SU-DHL-6 (cell line): ENCODE measurements at regions not wholly inside any gene's neighbourhood (a gene's known extent, or its start where the extent isn't known, plus 50 kb on each side); places are given as distances from the start of the nearest gene placed in this dataset.

ENCODE experiments used
- H2AFZ ChIP-seq: fragments of 200-600 bp; sonication (generic); 2 replicates; pipeline ENCODE4 v1.6.1; 2014; ENCODE audit warnings: low read depth, mild to moderate bottlenecking, moderate library complexity, mixed read lengths, antibody characterized with exemption, low read length; ENCODE audit not compliant: severe bottlenecking
- H3F3A ChIP-seq: fragments of 200-600 bp; shearing (Covaris generic); 2 replicates; pipeline ENCODE4 v1.6.0; 2016; ENCODE audit warnings: antibody characterized with exemption, mild to moderate bottlenecking; ENCODE audit not compliant: insufficient read depth
- H3K27ac ChIP-seq: fragments of 200-600 bp; sonication (generic); 2 replicates; pipeline ENCODE4 v1.5.1; 2016; ENCODE audit warnings: low read depth, mild to moderate bottlenecking, low read length, moderate library complexity, mixed read lengths
- H3K27me3 ChIP-seq: fragments of 200-600 bp; sonication (generic), shearing (Covaris generic); 2 replicates; pipeline ENCODE4 v1.6.0; 2014; ENCODE audit warnings: mild to moderate bottlenecking, low read length
- H3K36me3 ChIP-seq: fragments of 200-600 bp; sonication (generic); 2 replicates; pipeline ENCODE4 v1.6.1; 2014; ENCODE audit warnings: mild to moderate bottlenecking, low read length, mixed read lengths
- H3K4me2 ChIP-seq: fragments of 300-600, 200-600 bp; shearing (Covaris generic), sonication (generic); 2 replicates; pipeline ENCODE4 v1.6.0; 2014; ENCODE audit warnings: low read length, low read depth, mild to moderate bottlenecking; ENCODE audit not compliant: poor library complexity, severe bottlenecking
- H3K4me3 ChIP-seq: fragments of 200-600 bp; sonication (generic); 2 replicates; pipeline ENCODE4 v1.5.1; 2014; ENCODE audit warnings: antibody characterized with exemption, low read length, mild to moderate bottlenecking, mixed read lengths; ENCODE audit not compliant: insufficient read depth, poor library complexity, severe bottlenecking
- H3K79me2 ChIP-seq: fragments of 200-600 bp; sonication (generic); 2 replicates; pipeline ENCODE4 v1.6.1; 2014; ENCODE audit warnings: mild to moderate bottlenecking, low read length, moderate library complexity; ENCODE audit not compliant: insufficient read depth
- H3K9ac ChIP-seq: fragments of 200-600 bp; sonication (generic); 2 replicates; pipeline ENCODE4 v1.7.0; 2014; ENCODE audit warnings: mild to moderate bottlenecking, low read length
- H3K9me2 ChIP-seq: fragments of 200-600 bp; sonication (generic); replicated peaks from 2 replicates; pipeline ENCODE4 v1.6.1; 2014; ENCODE audit warnings: low read length; ENCODE audit not compliant: insufficient read depth
- H3K9me3 ChIP-seq: fragments of 200-600 bp; sonication (generic); 2 replicates; pipeline ENCODE4 v1.6.1; 2014; ENCODE audit warnings: low read length, mixed read lengths; ENCODE audit not compliant: insufficient read depth
- H4K20me1 ChIP-seq: fragments of 200-600 bp; sonication (generic); 2 replicates; pipeline ENCODE4 v1.6.1; 2014; ENCODE audit warnings: low read depth, mild to moderate bottlenecking, antibody characterized with exemption, low read length, moderate library complexity, mixed read lengths
- CTCF ChIP-seq: fragments of 200-600 bp; sonication (generic); IDR thresholded peaks from one replicate; pipeline ENCODE4 v1.5.1; 2017; ENCODE audit warnings: antibody characterized with exemption, mild to moderate bottlenecking, low read length, moderate library complexity; ENCODE audit not compliant: insufficient read depth, poor library complexity, severe bottlenecking
- EZH2phosphoT487 ChIP-seq: fragments of 200-600 bp; sonication (generic), shearing (Covaris generic); conservative IDR thresholded peaks from 2 replicates; pipeline ENCODE4 v1.6.1; 2018; ENCODE audit warnings: mild to moderate bottlenecking, antibody characterized with exemption, low read length, moderate library complexity, mixed read lengths

DNA sequence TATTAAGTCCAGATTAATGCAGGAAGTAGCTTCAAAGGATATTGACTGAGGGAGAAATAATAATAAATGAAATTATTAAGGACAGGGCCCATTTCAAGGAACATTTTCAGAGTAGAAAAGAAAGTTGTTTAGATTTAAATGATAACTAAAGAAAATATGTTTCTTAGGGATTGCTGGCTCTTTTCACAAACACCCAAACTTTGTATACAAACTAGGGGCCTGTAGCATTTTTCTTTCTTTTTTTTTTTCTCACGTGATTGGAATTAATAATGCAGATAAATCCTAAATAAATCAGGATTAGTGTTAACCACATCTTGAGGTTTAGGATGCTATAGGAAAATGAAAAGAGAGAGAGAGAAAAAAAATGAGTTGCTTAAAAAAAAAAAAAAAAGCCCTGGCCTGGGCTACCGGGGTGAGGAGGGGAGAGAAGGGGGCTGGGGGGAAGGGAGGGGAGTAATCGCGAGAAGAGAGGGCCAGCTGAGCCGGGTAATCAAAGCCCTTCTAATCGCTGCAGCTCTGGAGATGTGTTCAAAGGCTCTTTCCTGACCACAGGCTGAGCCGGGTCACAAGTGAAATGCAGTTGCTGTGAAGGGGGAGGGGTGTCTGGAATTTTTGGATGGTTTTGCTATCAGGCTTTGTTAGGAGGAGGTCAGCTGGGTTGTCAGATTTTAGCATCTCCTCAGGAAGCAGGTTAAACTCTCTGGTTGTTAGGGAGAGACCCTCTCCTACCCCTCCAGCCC, 104.6 kb upstream of the ZFHX3 start:
- no peak for TF ChIP-seq EZH2phosphoT487
- H3K36me3 ChIP-seq, result no peaks in the 10 kb centered on the region
- no peak overlapping the region for H2AFZ ChIP-seq
- H3K9me3 ChIP-seq, result no peaks in the 10 kb centered on the region
- no peaks in the 10 kb centered on the region for H3F3A ChIP-seq
- no peak overlapping the region for H3K27ac ChIP-seq
- H3K9ac ChIP-seq, result no peak overlapping the region
- H4K20me1 ChIP-seq, result no peaks in the 10 kb centered on the region
- no peak overlapping the region for H3K4me2 ChIP-seq
- H3K27me3 ChIP-seq, result no peaks in the 10 kb centered on the region
- H3K4me3 ChIP-seq, result no peak overlapping the region
- no peaks in the 10 kb centered on the region for H3K79me2 ChIP-seq
- H3K9me2 ChIP-seq, result no peaks in the 10 kb centered on the region

- Histone ChIP-seq H2AFZ (no peak overlapping the region), H3K4me3 (no peak overlapping the region), H3K9me2 (no peaks in the 10 kb centered on the region), H3K9ac (no peak overlapping the region), H3K36me3 (no peaks in the 10 kb centered on the region), H3K9me3 (no peaks in the 10 kb centered on the region), H4K20me1 (no peaks in the 10 kb centered on the region), H3F3A (no peaks in the 10 kb centered on the region), H3K27me3 (no peaks in the 10 kb centered on the region), H3K79me2 (no peaks in the 10 kb centered on the region), H3K27ac (no peak overlapping the region), H3K4me2 (no peak overlapping the region)
- TF ChIP-seq CTCF (no peak), EZH2phosphoT487 (no peak)
Observed at GRCh38 chr16:73151941-73152340, 104.0 kb upstream of the ZFHX3 start.

GRCh38 chr16:73151225-73151624, 103.3 kb upstream of the ZFHX3 start:
- Histone ChIP-seq H2AFZ (no peak overlapping the region), H3K27ac (no peak overlapping the region), H3K36me3 (no peaks in the 10 kb centered on the region), H4K20me1 (no peaks in the 10 kb centered on the region), H3K4me3 (no peak overlapping the region), H3F3A (no peaks in the 10 kb centered on the region), H3K27me3 (no peaks in the 10 kb centered on the region), H3K79me2 (no peaks in the 10 kb centered on the region), H3K4me2 (no peak overlapping the region), H3K9ac (no peak overlapping the region), H3K9me3 (no peaks in the 10 kb centered on the region), H3K9me2 (no peaks in the 10 kb centered on the region)
- TF ChIP-seq CTCF (no peak), EZH2phosphoT487 (no peak)

DNA sequence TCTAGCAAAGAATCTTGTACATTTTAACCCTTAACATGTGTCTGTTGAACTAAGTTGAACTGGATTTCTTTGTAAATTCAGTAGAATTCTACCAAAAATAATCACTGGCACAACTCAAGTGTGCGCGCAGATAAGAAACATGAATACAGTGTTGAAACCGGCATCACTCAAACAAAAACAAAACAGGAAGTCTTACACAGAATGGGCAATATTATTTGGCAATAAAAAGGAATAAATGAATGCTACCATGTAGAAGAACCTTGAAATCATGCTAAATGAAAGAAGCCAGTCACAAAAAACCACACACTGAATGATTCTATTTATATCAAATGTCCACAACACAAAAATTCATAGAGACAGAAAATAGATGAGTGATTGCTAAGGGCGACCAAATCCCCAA, 102.9 kb upstream of the ZFHX3 start:
- Histone ChIP-seq H3K9ac (no peak overlapping the region), H3F3A (no peaks in the 10 kb centered on the region), H2AFZ (no peak overlapping the region), H3K27me3 (no peaks in the 10 kb centered on the region), H3K27ac (no peak overlapping the region), H3K9me2 (no peaks in the 10 kb centered on the region), H3K79me2 (no peaks in the 10 kb centered on the region), H4K20me1 (no peaks in the 10 kb centered on the region), H3K4me2 (no peak overlapping the region), H3K9me3 (no peaks in the 10 kb centered on the region), H3K36me3 (no peaks in the 10 kb centered on the region), H3K4me3 (no peak overlapping the region)
- TF ChIP-seq CTCF (no peak), EZH2phosphoT487 (no peak)
